ENCODE measurements at regions not wholly inside any gene's neighbourhood (a gene's known extent, or its start where the extent isn't known, plus 50 kb on each side); places are given as distances from the start of the nearest gene placed in this dataset.
A peak's percentile ranks its signal among the peaks of the same experiment; 100 is the strongest.
"Not testable (repeated sequence)": the region's sequence is repeated elsewhere in the genome, so short reads cannot be mapped to it uniquely, and the experiment has no call there.

DNA sequence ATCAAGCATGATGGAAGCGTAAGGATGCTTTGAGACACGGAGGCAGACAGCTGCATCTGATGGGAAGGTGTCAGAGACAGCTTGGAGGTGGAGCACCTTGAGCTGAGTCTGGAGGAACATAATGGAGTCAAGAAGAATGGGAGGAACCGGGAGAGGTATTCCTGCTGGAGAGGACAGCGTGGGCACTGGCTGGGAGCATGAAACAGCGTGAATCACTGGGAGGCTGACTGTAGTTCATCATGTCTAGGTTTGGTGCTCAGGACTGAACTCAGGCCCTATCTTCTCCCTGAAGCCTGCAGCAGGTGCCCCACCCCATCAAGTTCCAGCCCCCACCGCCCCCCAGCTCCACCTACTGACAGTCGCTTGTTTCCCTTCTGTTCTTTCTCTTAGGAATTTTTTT lies 98.6 kb downstream of the TMEM17 start:
- no peak overlapping the region for H3K4me3 ChIP-seq
- TF ChIP-seq Cebpa-rat (IDR thresholded peaks at IDR 0.05) = no peak
- H3K9me3 ChIP-seq (replicated peaks in 1 of 11) = peaks cover 0 to 1% (median 0%) of the 10 kb centered on the region in 11 experiments; a peak in 2 of 22 replicates
- peak overlapping the region in 2 of 11 experiments; percentile 6 to 68; a peak in 4 of 22 replicates for H3K4me2 ChIP-seq
- peak overlapping the region in 2 of 11 experiments; percentile 48 to 71; a peak in 4 of 22 replicates for H3K27ac ChIP-seq
- H3K9ac ChIP-seq = peak overlapping the region in 1 of 11 experiments; percentile 49; a peak in 1 of 22 replicates
- no peaks in the 10 kb centered on the region for H3K27me3 ChIP-seq
- no peaks in the 10 kb centered on the region for H3K36me3 ChIP-seq
- no peaks in the 10 kb centered on the region for H4K20me1 ChIP-seq
- H3K4me1 ChIP-seq = peaks cover 27 to 77% (median 35%) of the 10 kb centered on the region in 10 experiments

DNA sequence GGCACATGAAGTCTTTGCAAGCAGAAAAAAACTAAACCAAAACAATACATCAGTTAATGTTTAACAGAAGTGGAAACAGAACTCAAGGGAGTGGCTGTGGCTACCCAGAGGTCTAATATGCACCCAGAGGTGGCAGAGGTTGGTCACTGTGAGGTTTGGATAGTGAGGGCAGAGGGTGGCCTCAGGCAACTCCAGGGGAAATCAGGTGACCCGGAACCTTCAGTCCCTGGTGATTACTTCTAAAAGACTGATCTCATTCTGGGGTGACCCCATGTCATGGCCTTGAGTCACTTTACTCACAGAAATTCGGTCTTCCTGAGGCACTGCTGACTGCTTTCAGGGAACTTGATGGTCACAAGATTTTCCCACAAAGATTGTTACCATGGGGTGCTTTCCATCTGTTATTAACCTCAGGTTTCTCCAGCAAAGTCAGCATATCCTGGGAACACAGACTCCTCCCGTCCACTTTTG lies 99.4 kb downstream of the TMEM17 start:
- H4K20me1 ChIP-seq = no peaks in the 10 kb centered on the region
- no peak for TF ChIP-seq Cebpa-rat (IDR thresholded peaks at IDR 0.05)
- H3K27me3 ChIP-seq = no peaks in the 10 kb centered on the region
- peak overlapping the region in 1 of 11 experiments; percentile 56; a peak in 1 of 22 replicates for H3K9ac ChIP-seq
- H3K4me3 ChIP-seq = no peak overlapping the region
- H3K27ac ChIP-seq = peak overlapping the region in 2 of 11 experiments; percentile 37 to 71; a peak in 3 of 22 replicates
- peak overlapping the region in 2 of 11 experiments; percentile 6 to 57; a peak in 4 of 22 replicates for H3K4me2 ChIP-seq
- peaks cover 22 to 73% (median 31%) of the 10 kb centered on the region in 10 experiments for H3K4me1 ChIP-seq
- H3K9me3 ChIP-seq (replicated peaks in 1 of 11) = peaks cover 0 to 6% (median 0%) of the 10 kb centered on the region in 11 experiments; a peak in 2 of 22 replicates
- H3K36me3 ChIP-seq = no peaks in the 10 kb centered on the region

DNA sequence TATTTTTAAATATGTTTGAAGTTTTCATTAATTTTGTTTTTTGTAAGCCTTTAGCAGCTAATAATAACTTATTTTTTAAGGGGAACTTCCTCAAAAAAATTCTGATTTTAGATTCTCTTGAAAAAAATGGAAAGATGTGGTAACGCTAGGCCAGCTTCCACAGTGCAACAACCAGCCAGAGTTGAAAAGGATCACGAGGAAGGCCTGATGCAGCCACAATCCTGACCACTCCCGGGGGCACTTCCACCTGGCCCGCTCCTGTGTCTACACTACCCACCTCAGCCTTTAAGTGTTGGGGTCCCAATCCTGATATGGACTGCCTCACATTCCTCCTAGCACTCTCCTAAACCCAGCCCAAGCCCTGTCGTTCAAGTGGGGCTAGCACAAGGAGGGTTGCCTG lies 101.1 kb downstream of the TMEM17 start:
- no peaks in the 10 kb centered on the region for H3K36me3 ChIP-seq
- H3K27ac ChIP-seq = peak overlapping the region in 4 of 11 experiments; percentile 16 to 68 (median 40); a peak in 4 of 22 replicates
- no peaks in the 10 kb centered on the region for H3K27me3 ChIP-seq
- H3K9me3 ChIP-seq (replicated peaks in 1 of 11) = peaks cover 0 to 6% (median 0%) of the 10 kb centered on the region in 11 experiments; a peak in 2 of 22 replicates
- peak overlapping the region in 6 of 11 experiments; percentile 25 to 68 (median 47); a peak in 9 of 22 replicates for H3K4me2 ChIP-seq
- no peak for TF ChIP-seq Cebpa-rat (IDR thresholded peaks at IDR 0.05)
- H3K4me3 ChIP-seq = no peak overlapping the region
- no peaks in the 10 kb centered on the region for H4K20me1 ChIP-seq
- H3K9ac ChIP-seq = peak overlapping the region in 1 of 11 experiments; percentile 36; a peak in 1 of 22 replicates
- peaks cover 5 to 56% (median 14%) of the 10 kb centered on the region in 10 experiments; a peak in 18 of 20 replicates for H3K4me1 ChIP-seq

DNA sequence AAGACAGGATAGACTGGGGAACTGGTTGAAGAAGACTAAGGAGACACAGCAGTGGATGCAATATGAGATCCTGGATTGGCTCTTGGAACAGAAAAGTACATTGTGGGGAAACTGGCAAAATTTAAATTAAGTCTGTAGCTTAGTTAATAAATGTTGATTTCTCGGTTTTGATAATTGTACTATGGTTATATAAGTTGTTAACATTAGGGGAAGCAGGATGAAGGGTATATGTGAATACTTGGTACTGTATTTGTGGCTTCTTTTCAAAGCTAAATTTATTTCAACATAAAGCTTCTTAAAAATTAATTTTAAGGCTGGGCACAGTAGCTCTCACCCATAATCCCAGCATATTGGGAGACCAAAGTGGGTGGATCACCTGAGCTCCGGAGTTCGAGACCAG lies 103.8 kb downstream of the TMEM17 start:
- Histone ChIP-seq H3K36me3 (no peaks in the 10 kb centered on the region), H3K4me2 (no peak overlapping the region), H3K4me3 (no peak overlapping the region), H3K9me3 (replicated peaks in 1 of 11) (peaks cover 0 to 6% (median 0%) of the 10 kb centered on the region in 11 experiments; a peak in 2 of 22 replicates), H3K27me3 (no peaks in the 10 kb centered on the region), H4K20me1 (no peaks in the 10 kb centered on the region), H3K27ac (no peak overlapping the region), H3K4me1 (peaks cover 11 to 39% (median 17%) of the 10 kb centered on the region in 10 experiments), H3K9ac (no peak overlapping the region)
- TF ChIP-seq Cebpa-rat (IDR thresholded peaks at IDR 0.05) = no peak

- Histone ChIP-seq H3K27me3 (no peaks in the 10 kb centered on the region), H4K20me1 (no peaks in the 10 kb centered on the region), H3K36me3 (no peaks in the 10 kb centered on the region), H3K27ac (no peak overlapping the region), H3K4me2 (peak overlapping the region; percentile 2 to 69 (median 45); a peak in 21 of 22 replicates), H3K9me3 (replicated peaks in 1 of 11) (peaks cover 0 to 6% (median 0%) of the 10 kb centered on the region in 11 experiments; a peak in 2 of 22 replicates), H3K9ac (no peak overlapping the region), H3K4me3 (no peak overlapping the region), H3K4me1 (peaks cover 10 to 12% (median 11%) of the 10 kb centered on the region in 10 experiments)
- TF ChIP-seq Cebpa-rat (IDR thresholded peaks at IDR 0.05) = no peak
Measured at GRCh38 chr2:62398356-62398755, 107.6 kb downstream of the TMEM17 start.

DNA sequence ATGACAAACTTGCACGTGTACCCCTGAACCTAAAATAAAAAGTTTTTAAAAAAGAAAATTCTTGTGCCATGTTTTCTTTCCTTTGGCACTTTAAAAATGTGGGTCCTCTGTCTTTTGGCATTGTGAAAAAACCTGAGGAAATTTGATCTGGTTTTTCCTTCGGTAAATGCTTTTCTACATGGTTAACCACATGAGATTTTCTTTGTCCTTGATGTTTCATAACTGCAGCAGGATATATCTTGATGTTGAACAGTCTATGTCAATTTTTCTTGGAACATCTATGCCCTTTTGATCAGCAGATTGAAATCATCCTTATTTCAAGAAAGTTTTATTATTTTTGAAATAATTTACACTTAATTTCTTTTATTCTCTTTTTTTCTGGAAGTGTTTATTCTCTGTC lies 109.1 kb downstream of the TMEM17 start:
- Histone ChIP-seq H3K4me1 (peaks cover 10 to 17% (median 11%) of the 10 kb centered on the region in 10 experiments), H3K9ac (no peak overlapping the region), H3K27me3 (no peaks in the 10 kb centered on the region), H3K27ac (no peak overlapping the region), H3K9me3 (replicated peaks in 1 of 11) (no peaks in the 10 kb centered on the region), H4K20me1 (no peaks in the 10 kb centered on the region), H3K4me2 (no peak overlapping the region), H3K4me3 (no peak overlapping the region), H3K36me3 (no peaks in the 10 kb centered on the region)
- TF ChIP-seq Cebpa-rat (IDR thresholded peaks at IDR 0.05) = no peak

DNA sequence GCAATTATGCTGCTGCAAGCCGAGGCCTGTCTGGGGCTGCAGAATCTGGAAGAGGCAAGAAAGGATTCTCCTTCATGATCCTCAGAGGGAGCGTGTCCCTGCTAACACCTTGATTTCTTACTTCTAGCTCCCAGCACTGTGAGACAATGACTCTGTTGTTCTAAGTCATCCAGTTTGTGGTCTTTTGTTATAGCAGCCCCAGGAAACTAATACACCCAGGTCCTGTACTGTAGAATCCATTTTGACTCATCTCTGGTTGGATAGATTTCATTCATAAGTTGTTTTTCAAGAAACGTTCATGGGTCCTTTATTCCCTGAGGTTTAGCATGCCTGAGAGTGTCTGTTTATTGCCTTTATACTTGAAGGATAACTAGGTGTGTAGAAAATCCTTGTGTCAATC lies 112.7 kb downstream of the TMEM17 start:
- H3K4me1 ChIP-seq = peaks cover 3 to 17% (median 4%) of the 10 kb centered on the region in 10 experiments
- no peak for TF ChIP-seq Cebpa-rat (IDR thresholded peaks at IDR 0.05)

DNA sequence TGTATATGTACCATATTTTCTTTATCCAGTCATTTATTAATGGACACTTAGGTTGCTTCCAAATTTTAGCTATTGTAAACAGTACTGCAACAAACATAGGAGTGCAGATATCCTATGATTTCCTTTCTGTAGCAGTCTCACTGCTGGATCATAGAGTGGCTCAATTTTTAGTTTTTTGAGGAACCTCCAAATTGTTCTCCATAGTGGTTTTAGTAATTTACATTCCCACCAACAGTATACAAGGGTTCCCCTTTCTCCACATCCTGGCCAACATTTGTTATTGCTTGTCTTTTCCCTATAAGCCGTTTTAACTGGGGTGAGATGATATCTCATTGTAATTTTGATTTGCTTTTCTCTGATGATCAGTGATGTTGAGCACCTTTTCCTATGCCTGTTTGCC lies 114.3 kb downstream of the TMEM17 start:
- Histone ChIP-seq H3K9me3 (replicated peaks in 1 of 11) (peaks cover under 1 to 7% (median 2%) of the 10 kb centered on the region in 11 experiments; a peak in 21 of 22 replicates), H3K4me3 (no peak overlapping the region)
- TF ChIP-seq Cebpa-rat (IDR thresholded peaks at IDR 0.05) = no peak

More for the DNA sequence above, 112.7 kb downstream of the TMEM17 start:
- no peaks in the 10 kb centered on the region for H4K20me1 ChIP-seq
- no peak overlapping the region for H3K9ac ChIP-seq
- H3K36me3 ChIP-seq = no peaks in the 10 kb centered on the region
- no peaks in the 10 kb centered on the region for H3K27me3 ChIP-seq
- H3K9me3 ChIP-seq (replicated peaks in 1 of 11) = no peaks in the 10 kb centered on the region
- no peak overlapping the region for H3K27ac ChIP-seq
- no peak overlapping the region for H3K4me3 ChIP-seq
- no peak overlapping the region for H3K4me2 ChIP-seq

GRCh38 chr2:62386378-62386777 lies 119.6 kb downstream of the TMEM17 start:
- not testable (repeated sequence) for H3K9ac ChIP-seq, H3K36me3 ChIP-seq, H3K27me3 ChIP-seq, H3K27ac ChIP-seq, H3K4me2 ChIP-seq, H3K4me3 ChIP-seq, H4K20me1 ChIP-seq
- H3K9me3 ChIP-seq (replicated peaks in 1 of 11) = peaks cover 18 to 34% (median 24%) of the 10 kb centered on the region in 11 experiments
- H3K4me1 ChIP-seq = peaks cover 0 to 14% (median 0%) of the 10 kb centered on the region in 10 experiments; a peak in 5 of 20 replicates

More for the DNA sequence above, 114.3 kb downstream of the TMEM17 start:
- Histone ChIP-seq H3K36me3 (no peaks in the 10 kb centered on the region), H3K27ac (no peak overlapping the region), H3K4me1 (peaks cover 0 to 14% (median 0%) of the 10 kb centered on the region in 10 experiments; a peak in 4 of 20 replicates), H3K27me3 (no peaks in the 10 kb centered on the region), H3K4me2 (peak overlapping the region in 2 of 11 experiments; percentile 51 to 56; a peak in 3 of 22 replicates), H4K20me1 (no peaks in the 10 kb centered on the region), H3K9ac (no peak overlapping the region)

All from BLaER1 treated with 17β-estradiol and CSF1 and Interleukin-3, amounts not matched to agents 10 nM and 100 nM (cell line).